ENCODE measurements at regions not wholly inside any gene's neighbourhood (a gene's known extent, or its start where the extent isn't known, plus 50 kb on each side); places are given as distances from the start of the nearest gene placed in this dataset.

GRCh38 chr1:181312946-181313345 is 170.4 kb upstream of the CACNA1E start:
- Histone ChIP-seq H3K27ac (ENCODE audit: extremely low read depth, low read depth, low read length) (no peak overlapping the region), H3K9me3 (ENCODE audit: control insufficient read depth, insufficient read depth, low read depth, low read length) (no peaks in the 10 kb centered on the region), H3K4me3 (ENCODE audit: low read depth, low read length) (no peak overlapping the region), H3K4me1 (ENCODE audit: control insufficient read depth, insufficient read depth, low read length) (no peaks in the 10 kb centered on the region), H3K36me3 (ENCODE audit: control insufficient read depth in 2 of 2, insufficient read depth in 1 of 2, low read length in 2 of 2) (no peaks in the 10 kb centered on the region)
- CTCF ChIA-PET, result interaction anchor here (0.6 to 1.5 kb wide), 2 partner anchors 91 to 112 kb away, joined by 3 to 4 read pairs; no protein-coding TSS in a partner anchor
- TF ChIP-seq GLIS2 (tag by site-specific recombination; IDR thresholded peaks at IDR 0.05) (no peak), ZNF324 (tag by site-specific recombination; IDR thresholded peaks at IDR 0.05) (no peak), ZNF510 (tag by site-specific recombination; IDR thresholded peaks at IDR 0.05; ENCODE audit: insufficient replicate concordance) (no peak), ZNF266 (tag by site-specific recombination; IDR thresholded peaks at IDR 0.05; ENCODE audit: low read depth) (no peak), ZNF529 (tag by site-specific recombination; IDR thresholded peaks at IDR 0.05; ENCODE audit: insufficient replicate concordance) (no peak), PRDM1 (tag by site-specific recombination; IDR thresholded peaks at IDR 0.05) (no peak), YY2 (tag by site-specific recombination; IDR thresholded peaks at IDR 0.05) (no peak)
- POLR2A ChIA-PET, result no interaction called here

GRCh38 chr1:181313466-181313865 is 169.9 kb upstream of the CACNA1E start:
- H3K9me3 ChIP-seq (ENCODE audit: control insufficient read depth, insufficient read depth, low read depth, low read length), result no peaks in the 10 kb centered on the region
- no peaks in the 10 kb centered on the region for H3K36me3 ChIP-seq (ENCODE audit: control insufficient read depth in 2 of 2, insufficient read depth in 1 of 2, low read length in 2 of 2)
- H3K4me1 ChIP-seq (ENCODE audit: control insufficient read depth, insufficient read depth, low read length), result no peaks in the 10 kb centered on the region; the same call in 1 of the 2 replicates
- no peak overlapping the region for H3K4me3 ChIP-seq (ENCODE audit: low read depth, low read length)
- POLR2A ChIA-PET, result no interaction called here
- CTCF ChIA-PET, result interaction anchor here (0.6 to 1.5 kb wide), 3 partner anchors 91 to 673 kb away, joined by 3 to 4 read pairs (median 3); no protein-coding TSS in a partner anchor
- TF ChIP-seq ZNF518A (tag by site-specific recombination; conservative IDR thresholded peaks at IDR 0.05; ENCODE audit: low read depth) (no peak), ZNF302 (tag by site-specific recombination; IDR thresholded peaks at IDR 0.05; ENCODE audit: low read depth) (no peak), ZNF214 (tag by site-specific recombination; IDR thresholded peaks at IDR 0.05; ENCODE audit: borderline replicate concordance) (no peak), ZNF768 (tag by site-specific recombination; IDR thresholded peaks at IDR 0.05) (no peak), ZNF791 (tag by site-specific recombination; IDR thresholded peaks at IDR 0.05) (no peak), ZNF626 (tag by site-specific recombination; IDR thresholded peaks at IDR 0.05) (no peak), ZNF639 (tag by site-specific recombination; IDR thresholded peaks at IDR 0.05) (no peak), MEIS1 (CRISPR knock-in tag; IDR thresholded peaks at IDR 0.05; ENCODE audit: borderline replicate concordance) (no peak), ZNF776 (tag by site-specific recombination; IDR thresholded peaks at IDR 0.05; ENCODE audit: borderline replicate concordance) (no peak), ZNF391 (tag by site-specific recombination; IDR thresholded peaks at IDR 0.05; ENCODE audit: borderline replicate concordance, low read depth) (no peak)
- no peak overlapping the region for H3K27ac ChIP-seq (ENCODE audit: extremely low read depth, low read depth, low read length)
